ENCODE measurements at regions not wholly inside any gene's neighbourhood (a gene's known extent, or its start where the extent isn't known, plus 50 kb on each side); places are given as distances from the start of the nearest gene placed in this dataset.
"Not testable (repeated sequence)": the region's sequence is repeated elsewhere in the genome, so short reads cannot be mapped to it uniquely, and the experiment has no call there.

DNA sequence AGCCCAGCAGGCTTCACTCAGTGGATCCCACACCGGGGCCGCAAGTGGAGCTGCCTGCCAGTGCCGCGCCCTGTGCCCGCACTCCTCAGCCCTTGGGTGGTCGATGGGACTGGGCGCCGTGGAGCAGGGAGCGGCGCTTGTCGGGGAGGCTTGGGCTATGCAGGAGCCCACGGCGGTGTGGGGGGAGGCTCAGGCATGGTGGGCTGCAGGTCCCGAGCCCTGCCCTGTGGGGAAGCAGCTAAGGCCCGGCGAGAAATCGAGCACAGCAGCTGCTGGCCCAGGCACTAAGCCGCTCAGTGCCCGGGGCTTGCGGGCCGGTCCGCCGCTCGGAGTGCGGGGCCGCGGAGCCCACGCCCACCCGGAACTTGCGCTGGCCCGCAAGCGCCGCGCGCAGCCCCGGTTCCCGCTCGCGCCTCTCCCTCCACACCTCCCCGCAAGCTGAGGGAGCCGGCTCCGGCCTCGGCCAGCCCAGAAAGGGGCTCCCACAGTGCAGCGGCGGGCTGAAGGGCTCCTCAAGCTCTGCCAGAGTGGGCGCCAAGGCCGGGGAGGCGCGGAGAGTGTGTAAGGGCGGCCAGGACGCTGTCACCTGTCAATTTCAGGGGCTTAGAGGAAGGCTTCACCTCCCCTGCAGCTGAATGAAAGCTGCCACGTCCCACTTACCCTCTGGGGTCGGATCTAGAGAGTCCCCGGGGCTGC, 157.3 kb downstream of the LY86 start:
- DNase-seq; H3K27me3 ChIP-seq (ENCODE audit: insufficient read depth, low read length); H3K18ac ChIP-seq (ENCODE audit: low read length): not testable (repeated sequence)

DNA sequence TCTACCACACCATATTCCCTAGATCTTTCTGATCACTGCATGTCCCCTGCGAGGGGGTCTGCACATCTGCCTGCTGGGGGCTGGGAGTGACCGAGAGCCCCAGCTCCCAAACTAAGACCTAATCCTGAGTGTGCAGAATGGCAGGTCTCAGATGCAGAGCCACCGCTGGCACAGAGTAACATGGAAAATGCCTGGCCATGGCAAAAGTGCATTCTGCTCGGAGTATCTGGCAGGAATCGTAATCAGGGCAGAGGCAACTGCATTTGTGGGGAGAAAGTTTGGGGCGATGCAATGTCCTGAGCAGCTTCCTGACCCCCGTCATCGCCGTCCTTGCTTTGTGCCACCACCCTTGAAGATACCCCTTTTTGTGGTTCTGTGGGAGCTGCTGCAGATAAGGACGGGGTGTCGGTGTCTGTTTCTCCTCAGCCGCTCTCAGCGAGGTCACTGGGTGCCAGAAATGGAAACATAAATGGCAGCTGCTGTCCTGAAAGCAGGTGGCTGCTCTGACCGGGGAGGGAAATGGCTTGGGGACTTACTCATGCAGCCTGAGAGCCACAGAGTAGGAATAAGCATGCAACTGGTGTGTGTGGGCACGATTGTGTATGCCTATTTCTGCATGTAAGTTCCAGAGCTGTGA, 157.9 kb downstream of the LY86 start:
- Histone ChIP-seq H4K12ac (ENCODE audit: low read depth, low read length) (no peak overlapping the region), H4K8ac (ENCODE audit: low read depth, low read length) (no peak overlapping the region), H3K4me1 (ENCODE audit: control insufficient read depth in 1 of 2, insufficient read depth in 2 of 2, low read length in 2 of 2) (peaks cover 0 to 3% of the 10 kb centered on the region in 2 experiments), H2AFZ (ENCODE audit: insufficient read depth, low read length, poor library complexity) (no peak overlapping the region), H2BK12ac (ENCODE audit: low read length) (no peak overlapping the region), H2BK5ac (ENCODE audit: low read depth, low read length, poor library complexity) (no peak overlapping the region), H3K27me3 (ENCODE audit: insufficient read depth, low read length) (no peaks in the 10 kb centered on the region), H3K4ac (ENCODE audit: low read depth, low read length) (no peak overlapping the region), H3K14ac (ENCODE audit: low read length) (no peak overlapping the region), H2BK120ac (ENCODE audit: insufficient read depth, low read length, poor library complexity) (no peak overlapping the region), H4K91ac (ENCODE audit: low read depth, low read length) (no peak overlapping the region), H3K23ac (ENCODE audit: low read length) (no peak overlapping the region), H3K36me3 (ENCODE audit: control insufficient read depth in 1 of 2, insufficient read depth in 2 of 2, low read length in 2 of 2) (no peaks in the 10 kb centered on the region), H3K9ac (ENCODE audit: low read length) (no peak overlapping the region), H3K4me3 (ENCODE audit: low read depth, low read length) (no peak overlapping the region), H3K9me3 (ENCODE audit: insufficient read depth, low read depth, low read length) (peaks cover 1% of the 10 kb centered on the region), H3K27ac (ENCODE audit: low read depth, low read length) (no peak overlapping the region), H3K4me2 (ENCODE audit: low read length) (no peak overlapping the region), H3K79me2 (ENCODE audit: control insufficient read depth, insufficient read depth, low read length, poor library complexity) (no peaks in the 10 kb centered on the region), H3K18ac (ENCODE audit: low read length) (no peak overlapping the region), H2AK5ac (ENCODE audit: low read length) (no peak overlapping the region), H3K79me1 (ENCODE audit: low read length) (peaks cover 2% of the 10 kb centered on the region)
- no CpG with 5 or more reads among the region's 15 CpGs for WGBS (ENCODE audit: extremely low coverage, insufficient coverage, insufficient read length)
- no peak for DNase-seq

More for the DNA sequence above, 157.3 kb downstream of the LY86 start:
- not testable (repeated sequence) for H4K91ac ChIP-seq (ENCODE audit: low read depth, low read length); H4K8ac ChIP-seq (ENCODE audit: low read depth, low read length); H2BK5ac ChIP-seq (ENCODE audit: low read depth, low read length, poor library complexity); H3K9me3 ChIP-seq (ENCODE audit: insufficient read depth, low read depth, low read length); H3K36me3 ChIP-seq (ENCODE audit: control insufficient read depth in 1 of 2, insufficient read depth in 2 of 2, low read length in 2 of 2); H3K79me1 ChIP-seq (ENCODE audit: low read length); H2BK120ac ChIP-seq (ENCODE audit: insufficient read depth, low read length, poor library complexity); H3K9ac ChIP-seq (ENCODE audit: low read length); H2AK5ac ChIP-seq (ENCODE audit: low read length); H3K4me1 ChIP-seq (ENCODE audit: control insufficient read depth in 1 of 2, insufficient read depth in 2 of 2, low read length in 2 of 2); H3K14ac ChIP-seq (ENCODE audit: low read length); H2AFZ ChIP-seq (ENCODE audit: insufficient read depth, low read length, poor library complexity); H3K23ac ChIP-seq (ENCODE audit: low read length); H4K12ac ChIP-seq (ENCODE audit: low read depth, low read length); H3K4me3 ChIP-seq (ENCODE audit: low read depth, low read length); H3K4ac ChIP-seq (ENCODE audit: low read depth, low read length); H3K79me2 ChIP-seq (ENCODE audit: control insufficient read depth, insufficient read depth, low read length, poor library complexity); H3K27ac ChIP-seq (ENCODE audit: low read depth, low read length); H3K4me2 ChIP-seq (ENCODE audit: low read length); H2BK12ac ChIP-seq (ENCODE audit: low read length)
- WGBS (ENCODE audit: extremely low coverage, insufficient coverage, insufficient read length), result no CpG with 5 or more reads among the region's 54 CpGs

DNA sequence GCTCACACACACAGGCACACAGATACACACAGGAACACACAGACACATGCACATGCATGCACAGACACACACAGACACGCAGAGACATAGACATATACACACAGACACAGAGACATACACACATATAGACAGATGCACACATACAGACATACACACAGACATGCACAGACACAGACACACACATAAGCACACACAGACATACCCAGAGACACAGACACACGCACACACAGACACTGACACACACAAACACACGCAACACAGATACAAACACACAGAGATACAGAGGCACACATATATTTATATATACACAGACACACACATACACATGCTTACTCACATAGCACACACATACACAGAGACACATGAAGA, 158.4 kb downstream of the LY86 start:
- WGBS (ENCODE audit: extremely low coverage, insufficient coverage, insufficient read length), result no CpG with 5 or more reads among the region's 3 CpGs

DNA sequence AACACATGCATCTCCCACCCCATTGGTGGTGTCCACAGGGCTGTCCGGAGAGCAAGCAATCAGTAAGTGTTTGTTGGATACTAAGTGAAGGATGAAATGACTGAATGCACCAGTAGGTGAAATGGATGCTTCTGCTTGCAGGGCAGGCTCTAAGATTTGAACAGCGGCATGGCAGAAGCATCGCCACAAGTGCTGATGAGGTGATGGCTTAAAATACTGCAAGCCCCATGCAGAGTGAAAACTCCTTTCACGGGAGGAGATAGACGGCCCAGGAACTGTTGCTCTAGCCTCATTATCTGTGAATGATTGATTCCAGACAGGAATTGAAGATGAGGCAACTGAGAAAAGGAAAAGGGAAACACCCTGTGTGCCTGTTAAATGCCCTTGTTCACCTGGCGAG, 158.9 kb downstream of the LY86 start:
- H2AK5ac ChIP-seq (ENCODE audit: low read length), result no peak overlapping the region
- H3K9ac ChIP-seq (ENCODE audit: low read length), result no peak overlapping the region
- H3K27me3 ChIP-seq (ENCODE audit: insufficient read depth, low read length), result no peaks in the 10 kb centered on the region
- H3K79me1 ChIP-seq (ENCODE audit: low read length), result peaks cover 2% of the 10 kb centered on the region
- DNase-seq, result no peak
- H3K4me3 ChIP-seq (ENCODE audit: low read depth, low read length), result no peak overlapping the region
- no peak overlapping the region for H4K8ac ChIP-seq (ENCODE audit: low read depth, low read length)
- no peak overlapping the region for H3K27ac ChIP-seq (ENCODE audit: low read depth, low read length)
- no peak overlapping the region for H2BK12ac ChIP-seq (ENCODE audit: low read length)
- H2BK120ac ChIP-seq (ENCODE audit: insufficient read depth, low read length, poor library complexity), result no peak overlapping the region
- H3K14ac ChIP-seq (ENCODE audit: low read length), result no peak overlapping the region
- no peak overlapping the region for H3K23ac ChIP-seq (ENCODE audit: low read length)
- H3K4me1 ChIP-seq (ENCODE audit: control insufficient read depth in 1 of 2, insufficient read depth in 2 of 2, low read length in 2 of 2), result peaks cover 0 to 6% of the 10 kb centered on the region in 2 experiments
- H4K12ac ChIP-seq (ENCODE audit: low read depth, low read length), result no peak overlapping the region
- H3K36me3 ChIP-seq (ENCODE audit: control insufficient read depth in 1 of 2, insufficient read depth in 2 of 2, low read length in 2 of 2), result no peaks in the 10 kb centered on the region
- no peak overlapping the region for H2AFZ ChIP-seq (ENCODE audit: insufficient read depth, low read length, poor library complexity)
- no peak overlapping the region for H3K18ac ChIP-seq (ENCODE audit: low read length)
- no peak overlapping the region for H3K4ac ChIP-seq (ENCODE audit: low read depth, low read length)
- no peak overlapping the region for H4K91ac ChIP-seq (ENCODE audit: low read depth, low read length)
- no peak overlapping the region for H3K4me2 ChIP-seq (ENCODE audit: low read length)
- H3K9me3 ChIP-seq (ENCODE audit: insufficient read depth, low read depth, low read length), result peaks cover 3% of the 10 kb centered on the region
- no peaks in the 10 kb centered on the region for H3K79me2 ChIP-seq (ENCODE audit: control insufficient read depth, insufficient read depth, low read length, poor library complexity)
- no CpG with 5 or more reads among the region's 6 CpGs for WGBS (ENCODE audit: extremely low coverage, insufficient coverage, insufficient read length)
- no peak overlapping the region for H2BK5ac ChIP-seq (ENCODE audit: low read depth, low read length, poor library complexity)

More for the DNA sequence above, 158.4 kb downstream of the LY86 start:
- Histone ChIP-seq H3K79me1 (ENCODE audit: low read length) (peaks cover 2% of the 10 kb centered on the region), H3K9me3 (ENCODE audit: insufficient read depth, low read depth, low read length) (peaks cover 3% of the 10 kb centered on the region), H2AK5ac (ENCODE audit: low read length) (no peak overlapping the region), H3K79me2 (ENCODE audit: control insufficient read depth, insufficient read depth, low read length, poor library complexity) (no peaks in the 10 kb centered on the region), H3K4ac (ENCODE audit: low read depth, low read length) (no peak overlapping the region), H3K14ac (ENCODE audit: low read length) (no peak overlapping the region), H3K9ac (ENCODE audit: low read length) (no peak overlapping the region), H2BK5ac (ENCODE audit: low read depth, low read length, poor library complexity) (no peak overlapping the region), H3K27ac (ENCODE audit: low read depth, low read length) (no peak overlapping the region), H3K18ac (ENCODE audit: low read length) (no peak overlapping the region), H3K23ac (ENCODE audit: low read length) (no peak overlapping the region), H2AFZ (ENCODE audit: insufficient read depth, low read length, poor library complexity) (no peak overlapping the region), H4K91ac (ENCODE audit: low read depth, low read length) (no peak overlapping the region), H2BK120ac (ENCODE audit: insufficient read depth, low read length, poor library complexity) (no peak overlapping the region), H3K4me1 (ENCODE audit: control insufficient read depth in 1 of 2, insufficient read depth in 2 of 2, low read length in 2 of 2) (peaks cover 0 to 6% of the 10 kb centered on the region in 2 experiments), H3K4me2 (ENCODE audit: low read length) (no peak overlapping the region), H2BK12ac (ENCODE audit: low read length) (no peak overlapping the region), H3K27me3 (ENCODE audit: insufficient read depth, low read length) (no peaks in the 10 kb centered on the region), H4K8ac (ENCODE audit: low read depth, low read length) (no peak overlapping the region), H4K12ac (ENCODE audit: low read depth, low read length) (no peak overlapping the region), H3K4me3 (ENCODE audit: low read depth, low read length) (no peak overlapping the region), H3K36me3 (ENCODE audit: control insufficient read depth in 1 of 2, insufficient read depth in 2 of 2, low read length in 2 of 2) (no peaks in the 10 kb centered on the region)
- no peak for DNase-seq
